Neural cell (in vitro differentiated cells): ENCODE measurements at regions not wholly inside any gene's neighbourhood (a gene's known extent, or its start where the extent isn't known, plus 50 kb on each side); places are given as distances from the start of the nearest gene placed in this dataset.

Source experiments
- H2AFZ ChIP-seq: fragments of 200-600, 300-800 bp; sonication (generic), shearing (Covaris generic); 2 replicates; pipeline ENCODE4 v1.6.0; 2014; ENCODE audit warnings: low read depth, mild to moderate bottlenecking, antibody characterized with exemption, low read length, moderate library complexity
- H3F3A ChIP-seq: fragments of 200-600 bp; shearing (Covaris generic); 2 replicates; pipeline ENCODE4 v1.6.1; 2016; ENCODE audit warnings: mild to moderate bottlenecking, moderate library complexity, mixed read lengths, antibody characterized with exemption, low read length; ENCODE audit not compliant: insufficient read depth, poor library complexity, severe bottlenecking
- H3K27ac ChIP-seq: fragments of 200-600, 300-800 bp; sonication (generic), shearing (Covaris generic); 2 replicates; pipeline ENCODE4 v1.5.1; 2014; ENCODE audit warnings: mild to moderate bottlenecking, low read length, moderate library complexity
- H3K27me3 ChIP-seq: fragments of 300-800, 200-600 bp; sonication (generic), shearing (Covaris generic); 2 replicates; pipeline ENCODE4 v1.6.0; 2014; ENCODE audit warnings: mild to moderate bottlenecking, low read depth, low read length, moderate library complexity; ENCODE audit not compliant: insufficient read depth
- H3K36me3 ChIP-seq: fragments of 300-800, 200-600 bp; sonication (generic), shearing (Covaris generic); 2 replicates; pipeline ENCODE4 v1.5.1; 2014; ENCODE audit warnings: mild to moderate bottlenecking, antibody characterized with exemption, low read length, moderate library complexity; ENCODE audit not compliant: insufficient read depth
- H3K4me2 ChIP-seq: fragments of 300-800, 200-600 bp; sonication (generic), shearing (Covaris generic); 2 replicates; pipeline ENCODE4 v1.6.0; 2014; ENCODE audit warnings: mild to moderate bottlenecking, low read length
- H3K4me3 ChIP-seq: fragments of 300-800, 200-600 bp; sonication (generic), shearing (Covaris generic); 2 replicates; pipeline ENCODE4 v1.5.1; 2014; ENCODE audit warnings: mild to moderate bottlenecking, low read length, moderate library complexity
- H3K79me2 ChIP-seq: fragments of 200-600 bp; shearing (Covaris generic); replicated peaks from 2 replicates; pipeline ENCODE4 v1.6.0; 2014; ENCODE audit warnings: mild to moderate bottlenecking, low read length, moderate library complexity; ENCODE audit not compliant: insufficient read depth
- H3K9ac ChIP-seq: fragments of 300-800, 200-600 bp; sonication (generic), shearing (Covaris generic); 2 replicates; pipeline ENCODE4 v1.6.1; 2016; ENCODE audit warnings: mild to moderate bottlenecking, low read length, mixed read lengths
- H3K9me2 ChIP-seq: fragments of 200-600 bp; shearing (Covaris generic); 2 replicates; pipeline ENCODE4 v1.6.1; 2016; ENCODE audit warnings: mild to moderate bottlenecking, low read length, mixed read lengths; ENCODE audit not compliant: insufficient read depth
- H3K9me3 ChIP-seq: fragments of 200-600, 300-800 bp; sonication (generic), shearing (Covaris generic); 2 replicates; pipeline ENCODE4 v1.6.1; 2016; ENCODE audit warnings: mild to moderate bottlenecking, mixed run types, low read length, moderate library complexity, mixed read lengths
- H4K20me1 ChIP-seq: fragments of 200-600 bp; shearing (Covaris generic); 2 replicates; pipeline ENCODE4 v1.6.1; 2016; ENCODE audit warnings: mild to moderate bottlenecking, mixed run types; ENCODE audit not compliant: insufficient read depth
- CTCF ChIP-seq: fragments of 450-650 bp; IDR thresholded peaks from 2 replicates; pipeline ENCODE4 v1.5.1; 2014; ENCODE audit warnings: antibody characterized with exemption, mild to moderate bottlenecking, moderate library complexity; ENCODE audit not compliant: poor library complexity, severe bottlenecking
- EP300 ChIP-seq: fragments of 450-650 bp; conservative IDR thresholded peaks from 2 replicates; pipeline ENCODE4 v1.6.1; 2014; ENCODE audit warnings: antibody characterized with exemption, mild to moderate bottlenecking, moderate library complexity; ENCODE audit not compliant: poor library complexity, severe bottlenecking
- EZH2 ChIP-seq: fragments of 200-600, 300-800 bp; shearing (Covaris generic), sonication (generic); IDR thresholded peaks from 2 replicates; pipeline ENCODE4 v1.6.1; 2014; ENCODE audit warnings: antibody characterized with exemption, low read length, borderline replicate concordance, mild to moderate bottlenecking; ENCODE audit not compliant: insufficient read depth, poor library complexity, severe bottlenecking
- MXI1 ChIP-seq: fragments of 450-650 bp; conservative IDR thresholded peaks from 2 replicates; pipeline ENCODE4 v1.6.1; 2014; ENCODE audit warnings: antibody characterized with exemption, mild to moderate bottlenecking; ENCODE audit not compliant: poor library complexity, severe bottlenecking
- POLR2AphosphoS5 ChIP-seq: IDR thresholded peaks from 2 replicates; pipeline ENCODE4 v1.6.1; 2012
- RAD21 ChIP-seq: fragments of 450-650 bp; conservative IDR thresholded peaks from 2 replicates; pipeline ENCODE4 v1.6.1; 2014; ENCODE audit warnings: antibody characterized with exemption, mild to moderate bottlenecking, moderate library complexity
- REST ChIP-seq: IDR thresholded peaks from 2 replicates; pipeline ENCODE4 v1.6.1; 2012; ENCODE audit warnings: borderline replicate concordance
- SMC3 ChIP-seq: fragments of 450-650 bp; conservative IDR thresholded peaks from 2 replicates; pipeline ENCODE4 v1.6.1; 2014; ENCODE audit warnings: antibody characterized with exemption, mild to moderate bottlenecking, moderate library complexity; ENCODE audit not compliant: poor library complexity
- TAF1 ChIP-seq: IDR thresholded peaks from 2 replicates; pipeline ENCODE4 v1.6.1; 2012; ENCODE audit warnings: low read depth

- Histone ChIP-seq H3K9me3 (no peaks in the 10 kb centered on the region), H3K27me3 (no peaks in the 10 kb centered on the region), H3K79me2 (no peaks in the 10 kb centered on the region), H3K27ac (no peak overlapping the region), H3F3A (no peaks in the 10 kb centered on the region), H3K9me2 (no peaks in the 10 kb centered on the region), H3K4me3 (no peak overlapping the region), H3K36me3 (no peaks in the 10 kb centered on the region), H3K4me2 (no peak overlapping the region), H4K20me1 (no peaks in the 10 kb centered on the region), H3K9ac (no peak overlapping the region), H2AFZ (no peak overlapping the region)
- TF ChIP-seq POLR2AphosphoS5 (no peak), EZH2 (no peak), EP300 (no peak), CTCF (no peak), REST (no peak), RAD21 (no peak), MXI1 (no peak), TAF1 (no peak), SMC3 (no peak)
These were observed 121.9 kb upstream of the CDH13 start for GRCh38 chr16:82504836-82505235.

- Histone ChIP-seq H3F3A (no peaks in the 10 kb centered on the region), H3K9me3 (no peaks in the 10 kb centered on the region), H3K27me3 (no peaks in the 10 kb centered on the region), H4K20me1 (no peaks in the 10 kb centered on the region), H3K4me2 (no peak overlapping the region), H3K9me2 (no peaks in the 10 kb centered on the region), H3K9ac (no peak overlapping the region), H3K4me3 (no peak overlapping the region), H3K36me3 (no peaks in the 10 kb centered on the region), H3K79me2 (no peaks in the 10 kb centered on the region), H3K27ac (no peak overlapping the region), H2AFZ (no peak overlapping the region)
- no peak for TF ChIP-seq EP300
- no peak for TF ChIP-seq REST
- TF ChIP-seq RAD21: no peak
- no peak for TF ChIP-seq EZH2
- TF ChIP-seq SMC3: no peak
- no peak for TF ChIP-seq MXI1
These were observed 127.5 kb upstream of the CDH13 start for GRCh38 chr16:82499302-82499701.
